Dedifferentiated amniotic fluid mesenchymal stem cell (primary cell): ENCODE measurements at regions not wholly inside any gene's neighbourhood (a gene's known extent, or its start where the extent isn't known, plus 50 kb on each side); places are given as distances from the start of the nearest gene placed in this dataset.

ENCODE experiments used
- DNase-seq: peaks from one replicate; pipeline ENCODE4 v3.0.0-alpha.2; 2016; ENCODE audit errors: extremely low spot score

DNA sequence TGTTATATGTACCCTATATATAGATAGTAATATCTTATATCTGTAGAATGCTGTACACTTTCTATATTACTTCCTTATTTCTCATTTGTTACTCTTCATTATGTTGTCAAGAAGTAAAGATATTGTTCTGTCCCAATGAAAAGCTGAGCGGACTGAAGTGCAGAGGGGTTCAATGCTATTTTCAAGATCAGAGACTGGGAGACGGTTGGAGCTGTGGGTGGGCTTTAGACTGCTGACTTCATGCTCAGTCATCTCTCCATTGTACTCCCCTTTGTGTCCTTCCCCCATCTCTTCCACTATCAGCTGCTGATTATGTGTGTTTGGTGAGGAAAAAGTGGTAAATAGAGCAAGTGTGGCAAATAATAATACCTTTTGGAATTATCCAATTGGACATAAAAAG lies 532.3 kb upstream of the ZNF608 start:
- no peak for DNase-seq

GRCh38 chr5:125281667-125282066 lies 535.2 kb upstream of the ZNF608 start:
- no peak for DNase-seq

DNA sequence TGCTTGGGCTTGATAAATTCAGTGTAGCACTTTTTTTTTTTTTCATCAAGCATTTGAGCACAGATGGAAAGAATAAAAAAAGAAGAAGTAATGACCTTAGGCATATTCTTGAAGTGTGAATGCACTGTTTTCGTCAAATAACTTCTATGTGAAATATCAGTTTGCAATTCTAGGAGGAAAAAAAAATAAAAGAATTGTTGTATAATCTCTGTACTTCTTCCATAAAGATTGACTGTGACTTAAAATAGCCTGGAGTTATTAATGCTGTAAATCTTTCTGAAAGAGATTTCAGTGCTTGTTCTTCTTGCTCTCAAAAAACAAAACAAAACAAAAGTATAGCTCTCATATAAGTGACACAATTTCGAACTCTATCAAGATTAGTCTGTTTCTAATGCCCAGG lies 536.9 kb upstream of the ZNF608 start:
- DNase-seq: no peak

GRCh38 chr5:125286271-125286670 lies 539.8 kb upstream of the ZNF608 start:
- DNase-seq: no peak

DNA sequence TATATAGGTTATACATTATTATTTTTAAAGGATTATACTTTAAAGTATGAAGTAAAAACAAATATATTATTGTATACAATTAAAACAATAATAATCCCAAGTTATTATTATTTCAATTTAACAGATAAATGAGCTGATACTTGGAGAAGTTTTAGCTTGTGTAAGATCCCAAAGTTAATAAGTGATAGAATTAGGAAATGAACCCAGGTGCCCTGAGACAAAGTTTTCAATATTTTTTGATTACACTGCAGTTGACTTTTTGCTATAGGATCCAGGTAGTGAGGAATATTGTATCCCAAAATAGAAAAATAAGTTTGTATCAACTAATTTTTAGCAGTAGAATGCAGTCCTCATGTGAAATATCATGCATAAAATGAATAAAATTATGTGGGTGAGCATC lies 543.2 kb upstream of the ZNF608 start:
- no peak for DNase-seq

DNA sequence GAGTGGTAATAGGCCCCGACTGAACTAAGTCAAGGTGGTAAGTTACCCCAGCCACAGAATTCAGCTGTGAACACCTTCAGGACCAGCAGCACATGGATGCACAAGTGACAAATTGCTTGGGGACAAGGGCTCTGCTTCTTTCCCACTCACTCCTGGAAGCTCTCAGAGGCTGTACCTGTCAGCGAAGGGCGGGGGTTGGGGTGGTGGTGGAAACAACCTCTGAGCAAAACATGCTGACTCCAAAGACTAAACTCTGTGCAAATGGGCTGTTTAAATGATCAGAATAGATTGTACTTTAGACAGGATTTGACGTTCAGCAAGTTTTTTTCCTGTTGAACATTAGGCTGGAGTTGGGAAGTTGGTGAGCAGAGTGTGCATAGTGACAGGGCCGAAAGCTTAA lies 544.5 kb upstream of the ZNF608 start:
- no peak for DNase-seq

DNA sequence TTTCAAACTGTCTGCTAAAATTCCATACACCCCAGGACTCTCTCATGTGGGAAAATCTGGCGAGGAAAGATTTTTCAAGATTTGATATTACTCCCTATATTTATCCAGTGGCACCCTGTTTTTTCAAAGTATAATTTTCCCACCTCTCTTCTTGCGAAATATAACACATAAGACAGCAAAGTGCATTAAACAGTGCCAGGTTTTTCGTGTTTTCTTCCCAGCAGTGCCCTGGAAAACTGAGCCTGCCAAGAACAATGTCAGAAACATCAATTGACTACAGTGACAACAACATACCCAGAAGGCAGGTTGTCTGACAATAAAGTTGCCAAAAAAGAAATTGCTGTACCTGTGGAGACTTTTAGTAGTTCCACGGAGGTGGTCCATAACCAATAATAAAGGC lies 545.0 kb upstream of the ZNF608 start:
- DNase-seq: no peak

GRCh38 chr5:125293223-125293622 lies 546.8 kb upstream of the ZNF608 start:
- no peak for DNase-seq

DNA sequence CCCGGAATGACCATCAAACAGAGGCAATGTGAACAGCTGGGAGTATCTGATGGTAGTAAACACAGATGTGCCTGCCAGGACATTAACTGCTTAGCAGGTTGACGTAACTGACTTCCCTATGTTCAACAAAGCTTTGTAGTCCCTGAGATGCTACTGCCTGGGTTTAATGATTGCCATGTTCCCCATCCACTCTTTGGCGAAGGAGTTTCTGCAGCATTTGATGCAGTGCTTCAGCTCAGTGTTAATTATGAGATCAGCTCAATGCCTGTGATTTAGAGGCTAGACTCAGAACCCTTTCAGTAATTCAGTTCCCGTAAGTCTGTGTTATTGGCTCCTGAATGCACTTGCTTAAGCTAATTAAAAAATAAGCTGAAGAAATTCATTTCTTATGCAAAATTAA lies 547.3 kb upstream of the ZNF608 start:
- DNase-seq: no peak

- no peak for DNase-seq
Measured at GRCh38 chr5:125294844-125295243, 548.4 kb upstream of the ZNF608 start.

DNA sequence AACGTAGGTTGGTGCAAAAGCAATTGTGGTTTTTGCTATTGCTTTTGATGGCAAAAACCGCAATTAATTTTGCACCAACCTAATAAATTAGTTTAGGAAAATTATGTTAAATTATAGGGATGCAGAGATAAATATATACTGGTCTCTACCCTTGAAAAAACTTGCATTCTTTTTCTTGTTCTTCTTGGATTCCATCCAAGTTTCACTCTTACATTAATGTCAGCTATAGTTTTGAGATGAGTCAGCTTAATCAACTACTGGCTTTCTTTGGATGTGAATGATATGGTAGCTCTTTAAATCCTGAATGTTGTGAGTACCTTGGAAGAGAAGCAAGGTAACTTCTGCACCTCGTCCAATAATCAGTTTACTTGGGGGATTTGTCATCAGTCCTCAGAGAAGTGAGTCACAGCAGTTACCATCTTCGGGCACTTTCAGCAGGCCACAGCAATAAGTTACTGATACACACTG lies 549.0 kb upstream of the ZNF608 start:
- no peak for DNase-seq

DNA sequence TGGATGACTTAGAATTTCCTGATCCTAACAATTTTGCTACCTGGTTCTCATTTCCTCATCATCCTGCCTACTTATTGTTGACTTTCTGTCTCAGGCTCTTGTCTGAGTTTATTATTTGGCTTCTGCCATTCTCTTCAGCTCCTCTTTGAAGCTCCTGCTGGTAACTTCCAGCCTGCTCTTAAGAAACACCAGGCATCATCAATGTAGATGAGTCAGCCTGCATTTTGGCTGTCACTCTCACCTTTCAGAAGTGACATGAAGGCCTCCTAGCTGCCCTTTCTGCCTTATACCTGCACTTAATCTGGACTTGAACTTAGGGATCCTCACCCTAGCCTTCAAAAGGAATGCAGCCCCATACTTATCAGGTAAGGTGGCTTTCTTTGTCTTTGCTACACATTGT lies 551.8 kb upstream of the ZNF608 start:
- DNase-seq: no peak

- no peak for DNase-seq
Measured at GRCh38 chr5:125298746-125299379, 552.4 kb upstream of the ZNF608 start.

- DNase-seq: no peak
Measured at GRCh38 chr5:125301711-125302110, 555.3 kb upstream of the ZNF608 start.

- DNase-seq: no peak
Measured at GRCh38 chr5:125302577-125302976, 556.1 kb upstream of the ZNF608 start.

GRCh38 chr5:125306741-125307140 lies 560.3 kb upstream of the ZNF608 start:
- DNase-seq: no peak

GRCh38 chr5:125310749-125311148 lies 564.3 kb upstream of the ZNF608 start:
- DNase-seq: no peak

GRCh38 chr5:125311743-125312142 lies 565.3 kb upstream of the ZNF608 start:
- DNase-seq: peak; percentile 91

GRCh38 chr5:125313555-125313954 lies 567.1 kb upstream of the ZNF608 start:
- no peak for DNase-seq

DNA sequence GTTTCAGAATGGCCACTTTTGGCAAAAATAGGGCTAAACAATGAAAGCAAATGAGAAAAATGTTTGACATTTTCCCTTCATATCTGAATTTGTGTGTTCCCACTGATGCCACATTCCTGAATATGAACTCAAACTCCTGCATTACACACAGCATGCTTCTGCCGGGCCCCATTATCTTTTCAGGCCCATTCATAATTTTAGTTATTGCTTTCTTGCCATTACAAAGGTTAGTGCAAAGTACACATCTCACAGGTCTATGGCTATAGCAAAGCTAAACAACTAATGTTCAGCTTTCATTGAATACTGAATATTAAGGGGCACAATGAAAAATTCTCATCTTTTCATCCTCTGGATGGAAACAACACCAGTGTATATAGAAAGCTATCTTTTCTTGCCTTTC lies 568.9 kb upstream of the ZNF608 start:
- DNase-seq: no peak

GRCh38 chr5:125316391-125316790 lies 570.0 kb upstream of the ZNF608 start:
- DNase-seq: no peak

DNA sequence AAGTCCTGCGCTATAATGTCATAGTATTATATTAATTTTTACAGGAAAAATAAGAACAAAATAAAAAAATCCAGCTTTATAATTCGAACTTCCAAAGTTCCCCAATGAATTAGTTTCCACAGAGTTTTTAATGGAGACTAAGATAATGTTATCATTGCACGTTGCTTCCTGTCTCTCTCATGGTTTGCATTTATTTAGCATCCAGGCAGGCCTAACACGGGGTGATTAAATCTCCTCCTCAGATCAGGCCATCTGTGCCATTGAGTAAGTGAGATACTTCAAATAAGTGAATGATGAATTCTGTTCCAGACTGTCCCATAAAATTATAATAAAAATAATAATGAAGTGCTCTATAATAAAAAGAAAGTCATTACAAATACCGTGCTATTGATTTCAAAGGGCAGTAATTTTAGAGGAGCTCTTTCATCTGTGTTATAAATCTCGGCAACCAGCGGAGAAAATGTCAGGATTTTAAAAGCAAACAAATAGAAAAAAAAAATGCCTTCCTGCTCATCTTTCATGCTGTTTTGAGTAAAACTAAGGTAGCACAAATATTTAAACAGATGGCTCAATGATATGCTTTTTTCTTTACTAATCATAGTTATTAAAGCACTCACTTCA lies 570.6 kb upstream of the ZNF608 start:
- no peak for DNase-seq

GRCh38 chr5:125317536-125317995 lies 571.1 kb upstream of the ZNF608 start:
- no peak for DNase-seq

DNA sequence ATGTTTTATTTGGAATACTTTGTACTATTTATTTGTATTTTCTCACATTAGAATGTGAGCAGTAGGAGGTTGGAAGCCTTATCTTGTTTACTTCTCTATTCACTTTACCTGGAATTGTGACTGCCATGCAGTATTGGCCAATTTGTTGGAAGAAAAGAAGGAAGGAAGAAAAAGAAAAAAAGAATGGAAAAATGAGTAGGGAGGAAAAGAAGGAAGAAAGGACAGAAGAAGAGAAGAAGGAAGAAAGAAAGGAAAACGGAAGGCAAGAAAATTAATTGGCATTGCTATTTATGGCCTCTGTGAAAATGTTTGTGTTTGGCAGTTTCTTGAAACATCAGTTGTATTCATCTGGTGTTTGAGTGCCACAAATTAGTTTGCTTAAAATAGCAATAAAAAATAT lies 575.2 kb upstream of the ZNF608 start:
- no peak for DNase-seq
